NCI-H1694 (cell line): ENCODE measurements at regions not wholly inside any gene's neighbourhood (a gene's known extent, or its start where the extent isn't known, plus 50 kb on each side); places are given as distances from the start of the nearest gene placed in this dataset.
A peak's percentile ranks its signal among the peaks of the same experiment; 100 is the strongest.
"Not testable (repeated sequence)": the region's sequence is repeated elsewhere in the genome, so short reads cannot be mapped to it uniquely, and the experiment has no call there.

Experiments used
- DNase-seq: peaks from one replicate; lab custom pipeline; 2025; lab: John Stamatoyannopoulos, UW

DNA sequence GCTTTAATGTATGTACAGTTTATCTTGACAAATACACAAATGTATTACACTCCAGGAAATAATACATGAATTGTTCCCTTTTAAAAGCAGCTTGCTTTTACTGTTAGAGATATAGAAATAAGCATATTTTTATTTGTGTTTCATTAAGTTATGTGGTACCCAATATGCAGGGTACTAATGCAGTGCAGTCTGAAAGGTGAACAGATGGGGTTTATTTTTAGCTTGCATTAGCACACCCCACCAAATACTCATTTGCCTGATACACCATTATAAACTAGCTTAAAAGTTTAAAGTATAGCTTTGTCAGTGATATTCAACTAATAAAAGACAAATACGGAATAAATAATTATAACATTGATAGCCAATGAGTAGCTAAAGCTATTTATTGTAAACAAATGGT, 394.7 kb upstream of the ZNF804A start:
- peak; percentile 51 for DNase-seq

DNA sequence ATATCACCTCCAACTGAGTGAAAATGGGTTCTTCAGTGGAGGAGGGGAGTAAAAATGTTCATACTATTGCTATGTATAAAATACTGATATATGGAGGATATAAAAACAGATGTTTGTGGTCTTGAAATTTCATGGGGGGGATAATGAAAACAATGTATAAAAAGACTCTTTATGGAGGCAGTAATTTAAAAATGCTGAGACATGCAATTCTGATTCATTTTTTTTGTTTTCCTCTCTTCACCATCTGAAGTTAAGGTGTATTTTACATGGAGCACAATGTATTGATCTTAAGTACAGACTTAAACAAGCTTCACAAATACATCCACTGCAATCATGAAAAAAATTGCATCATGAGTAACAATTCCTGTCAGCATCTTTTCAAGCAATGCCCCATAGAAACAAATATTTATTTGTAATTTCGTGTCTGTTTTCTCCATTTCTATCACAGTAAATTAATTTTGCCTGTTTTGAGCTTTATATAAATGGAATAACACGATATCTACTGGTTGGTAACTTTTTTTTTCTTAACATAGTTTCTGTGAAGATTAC, 393.2 kb upstream of the ZNF804A start:
- no peak for DNase-seq

DNA sequence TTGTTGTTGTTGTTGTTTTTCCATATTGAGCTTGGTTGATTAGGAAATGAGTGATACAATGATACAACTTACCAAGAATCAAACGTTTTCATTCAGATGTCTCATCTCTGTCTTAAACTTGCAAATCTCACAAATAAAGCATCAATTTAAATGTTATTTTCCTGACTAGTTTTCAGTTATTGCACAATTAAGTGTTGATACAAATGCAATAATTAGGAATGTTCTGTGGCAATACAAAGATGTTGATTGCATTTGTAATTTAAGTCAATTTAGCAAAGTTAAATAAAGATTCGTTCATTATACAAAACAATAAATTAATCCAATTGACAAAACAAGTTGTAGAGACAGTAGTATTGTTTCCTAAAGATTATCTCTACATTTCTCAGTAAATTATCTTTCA, 392.3 kb upstream of the ZNF804A start:
- DNase-seq, result no peak

DNA sequence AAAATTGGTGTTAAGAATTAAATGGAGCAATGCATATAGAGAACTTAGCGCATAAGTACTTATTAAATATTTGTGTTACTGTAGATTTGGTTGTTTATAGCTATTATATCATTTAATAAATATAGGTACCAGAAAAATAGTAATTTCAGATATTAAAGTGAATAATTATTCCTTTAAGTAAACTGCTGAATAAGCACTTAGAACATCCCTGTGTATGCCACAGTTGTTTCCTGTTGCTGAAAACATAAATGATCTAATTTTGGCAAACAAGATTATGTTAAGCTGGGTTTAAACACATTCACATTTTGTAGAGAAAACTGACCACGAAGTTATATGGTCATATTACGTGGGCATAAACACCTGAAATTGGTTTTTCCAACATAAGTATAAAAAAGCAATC, 388.0 kb upstream of the ZNF804A start:
- DNase-seq, result no peak

DNA sequence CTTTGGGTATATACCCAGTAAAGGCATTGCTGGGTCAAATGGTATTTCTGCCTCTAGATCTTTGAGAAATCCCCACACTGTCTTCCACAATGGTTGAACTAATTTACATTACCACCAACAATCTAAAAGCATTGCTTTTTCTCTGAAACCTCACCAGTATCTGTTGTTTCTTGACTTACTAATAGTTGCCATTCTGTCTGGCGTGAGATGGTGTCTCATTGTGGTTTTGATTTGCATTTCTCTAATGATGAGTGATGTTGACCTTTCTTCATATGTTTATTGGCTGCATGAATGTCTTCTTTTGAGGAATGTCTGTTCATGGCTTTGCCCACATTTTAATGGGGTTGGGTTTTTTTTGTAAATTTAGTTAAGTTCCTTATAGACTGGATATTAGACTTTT, 382.6 kb upstream of the ZNF804A start:
- no peak for DNase-seq

DNA sequence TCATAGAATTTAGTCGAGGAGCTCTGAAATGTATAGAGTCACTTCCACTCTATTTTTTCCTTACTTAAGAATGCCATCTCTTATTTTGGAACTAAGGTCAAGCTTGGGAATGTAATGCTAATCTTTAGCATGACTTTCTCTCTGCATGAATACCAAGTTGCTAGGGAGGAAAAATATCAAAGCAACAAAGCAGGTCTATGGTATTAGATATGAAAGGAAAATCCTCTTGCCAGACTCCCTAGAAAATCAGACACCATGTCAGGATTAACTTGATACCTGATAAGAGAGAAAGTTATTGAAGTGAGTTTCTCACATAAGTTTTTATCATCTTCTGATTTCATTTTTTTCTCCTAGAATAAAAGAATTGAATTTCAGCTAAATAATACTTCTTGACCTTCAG, 341.7 kb upstream of the ZNF804A start:
- no peak for DNase-seq

DNA sequence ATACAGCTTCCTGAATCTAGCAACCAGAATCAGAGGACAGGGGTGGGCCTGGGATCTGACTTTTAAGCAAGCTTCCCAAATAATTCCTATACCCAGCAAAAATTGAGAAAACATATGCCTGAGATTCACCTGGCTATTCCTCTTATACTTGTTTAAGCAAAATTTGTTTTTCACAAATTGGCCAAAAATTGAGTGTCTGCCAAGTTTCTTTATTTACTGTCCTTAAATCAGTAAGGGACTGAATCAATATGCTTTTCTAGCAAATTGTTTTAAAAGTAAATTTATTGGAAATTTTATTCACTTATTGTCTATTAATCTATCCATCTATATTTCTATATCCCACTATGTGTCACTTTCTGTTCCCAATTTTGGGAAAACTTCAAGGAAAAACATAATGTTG, 337.0 kb upstream of the ZNF804A start:
- DNase-seq, result no peak

DNA sequence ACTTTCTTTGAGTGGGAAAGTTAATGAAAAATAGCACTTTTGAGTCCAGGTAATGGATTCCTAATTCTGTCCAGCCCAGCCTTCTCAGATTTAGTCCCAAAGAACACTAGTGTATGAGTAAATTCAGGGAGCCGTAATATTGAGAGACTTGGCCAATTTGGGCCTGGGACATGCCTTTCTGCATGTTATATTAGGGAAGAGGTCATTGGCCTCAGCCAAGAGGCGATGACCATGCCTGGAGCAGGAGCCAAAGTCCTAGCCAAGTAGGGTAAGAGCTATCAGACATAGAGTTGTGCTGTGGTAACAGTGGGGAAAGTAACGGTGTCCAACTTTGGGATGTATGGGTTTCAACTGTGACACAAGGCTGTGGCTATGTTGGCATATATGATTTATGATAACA, 336.5 kb upstream of the ZNF804A start:
- no peak for DNase-seq

DNA sequence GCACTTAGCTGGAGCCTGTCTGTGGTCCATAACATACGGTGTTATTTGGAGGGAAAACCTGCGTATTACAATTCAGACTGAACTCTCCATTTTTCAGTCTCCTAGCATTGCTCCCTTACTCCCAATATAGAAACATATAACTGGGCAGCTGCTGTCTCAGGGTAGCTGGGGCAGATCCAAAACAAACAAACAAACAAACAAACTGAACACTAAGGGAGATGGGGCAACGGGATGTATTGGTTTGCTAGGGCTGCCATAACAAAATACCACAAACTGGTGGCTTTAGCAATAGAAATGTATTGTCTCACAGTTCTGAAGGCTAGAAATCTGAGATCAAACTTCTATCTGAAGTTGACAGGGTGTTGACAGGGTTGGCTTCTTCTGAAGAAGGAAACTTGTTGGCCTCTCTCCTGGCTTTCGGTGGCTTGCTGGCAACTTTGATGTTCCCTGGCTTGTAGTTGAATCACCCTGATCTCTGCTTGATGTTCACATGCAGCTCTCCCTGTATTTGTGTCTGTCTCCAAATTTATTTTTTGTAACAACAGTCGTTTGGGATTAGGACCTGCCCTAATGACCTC, 329.3 kb upstream of the ZNF804A start:
- DNase-seq, result no peak

DNA sequence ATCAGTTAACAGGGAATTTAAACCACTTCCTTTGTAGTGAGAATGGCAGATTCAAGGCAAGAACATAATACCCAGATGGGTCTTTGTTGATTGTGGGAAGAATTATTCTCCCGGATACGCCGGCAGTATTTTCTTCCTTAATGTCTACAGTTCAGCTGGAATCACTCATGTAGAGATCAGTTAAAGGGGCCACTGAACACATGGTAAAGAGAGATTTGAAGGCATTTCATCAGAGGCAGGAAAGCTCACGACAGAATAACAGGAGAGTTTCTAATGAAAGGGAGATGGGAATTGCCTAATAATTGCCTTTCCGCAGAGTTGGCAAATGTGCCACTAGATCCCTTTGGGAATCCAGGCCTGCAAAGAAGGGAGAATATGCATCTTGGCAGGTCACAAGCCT, 327.7 kb upstream of the ZNF804A start:
- DNase-seq, result no peak

DNA sequence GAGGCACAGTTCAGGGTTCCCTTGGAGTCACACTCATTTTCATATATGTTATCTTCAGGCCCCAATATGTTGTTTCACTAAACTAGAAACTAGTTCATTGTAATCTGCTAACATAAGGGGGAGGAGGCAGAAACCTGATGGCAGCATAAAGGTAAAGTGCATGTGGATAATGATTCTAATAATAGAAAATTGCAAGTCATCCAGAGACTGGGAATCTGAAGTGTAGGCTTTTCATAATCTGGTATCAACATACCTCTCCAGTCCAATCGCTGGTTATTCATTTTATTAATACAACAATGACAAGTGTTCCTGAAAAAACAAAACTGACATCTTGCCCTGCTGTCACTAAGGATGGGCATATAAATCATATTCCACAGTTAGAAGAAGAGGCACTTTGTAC, 326.3 kb upstream of the ZNF804A start:
- DNase-seq, result no peak

DNA sequence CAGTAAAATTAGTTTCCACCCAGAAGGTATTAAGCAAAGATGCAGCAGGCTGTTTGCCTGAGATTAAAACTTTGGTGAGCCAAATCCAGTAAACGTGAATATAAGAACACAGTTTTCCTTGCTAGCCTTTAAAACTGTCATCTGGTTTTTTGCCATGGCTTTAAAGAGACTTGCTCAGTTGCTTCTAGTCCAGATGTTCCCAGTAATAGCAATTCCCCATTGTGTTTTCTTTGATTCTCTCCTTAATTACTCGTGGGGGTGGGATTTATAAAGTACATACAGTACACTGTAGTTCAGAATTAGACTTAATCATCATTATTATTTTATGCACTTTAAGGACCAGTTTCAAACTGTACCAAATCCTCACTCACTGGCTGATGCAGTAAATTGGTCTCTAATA, 303.5 kb upstream of the ZNF804A start:
- no peak for DNase-seq

DNA sequence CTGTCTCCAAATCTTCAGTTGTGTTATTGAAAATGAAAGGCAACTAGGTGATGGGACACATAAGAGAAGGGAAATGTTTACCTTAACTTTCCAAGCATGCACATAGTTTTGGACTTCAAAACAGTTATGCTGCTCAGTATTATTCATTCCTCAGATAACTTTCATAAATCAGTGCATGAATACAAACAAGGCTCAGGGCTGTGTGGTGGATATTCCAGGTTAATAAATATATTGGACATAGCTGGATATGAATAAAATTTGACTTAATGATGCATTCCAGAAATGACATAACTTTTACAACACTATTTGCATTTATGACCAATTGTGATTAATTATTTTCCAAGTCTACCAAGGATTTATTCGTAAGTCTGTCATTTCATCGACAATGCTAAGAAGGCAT, 301.2 kb upstream of the ZNF804A start:
- DNase-seq, result no peak

DNA sequence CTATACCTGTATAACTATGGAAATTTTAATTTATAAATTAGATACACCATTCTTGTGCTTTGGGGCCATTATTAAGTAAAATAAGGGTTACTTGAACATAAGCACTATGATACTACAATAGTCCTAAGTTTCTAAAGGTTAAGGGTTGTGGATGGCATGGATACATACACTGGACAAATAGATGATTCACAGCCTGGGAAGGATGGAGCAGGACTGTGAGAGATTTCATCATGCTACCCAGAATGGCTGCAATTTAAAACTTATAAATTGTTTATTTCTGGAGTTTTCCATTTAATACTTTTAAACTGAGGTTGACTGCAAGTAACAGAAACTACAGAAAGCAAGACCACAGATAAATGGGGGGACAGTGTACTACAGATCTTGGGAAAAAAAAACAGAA, 295.8 kb upstream of the ZNF804A start:
- DNase-seq, result no peak

DNA sequence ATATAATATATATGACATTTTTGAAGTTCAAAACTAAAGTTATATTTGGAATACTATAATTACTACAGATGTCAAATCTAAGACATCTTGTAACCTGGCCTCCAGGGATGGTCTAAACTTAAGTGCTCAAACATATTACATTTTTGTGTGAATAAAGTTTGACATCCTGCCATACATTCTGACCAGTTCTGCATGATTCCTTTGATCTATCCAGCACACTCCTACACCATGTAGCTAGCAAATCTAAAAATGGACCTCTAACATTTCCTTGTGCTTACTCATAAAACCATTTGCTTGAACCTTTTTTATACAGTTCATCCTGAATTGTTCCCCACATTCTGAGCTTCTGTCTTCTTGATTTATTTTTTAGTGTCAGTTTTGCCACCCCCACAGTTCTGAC, 294.3 kb upstream of the ZNF804A start:
- no peak for DNase-seq

DNA sequence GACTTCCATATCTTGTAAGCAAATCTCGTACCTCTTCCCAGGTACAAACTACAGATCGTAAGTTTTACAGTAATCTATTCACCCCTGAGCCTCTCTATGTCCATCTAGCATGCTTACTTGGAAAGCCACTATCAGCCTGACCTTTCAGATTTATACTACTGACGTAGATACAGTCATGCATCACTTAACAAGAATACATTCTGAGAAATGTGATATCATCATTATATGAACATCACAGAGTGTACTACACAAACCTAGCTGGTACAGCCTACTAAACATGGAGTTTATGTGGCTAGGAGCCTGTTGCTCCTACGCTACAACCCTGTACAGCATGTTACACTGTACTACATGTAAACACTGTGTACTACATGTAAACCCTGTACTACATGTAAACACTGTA, 293.2 kb upstream of the ZNF804A start:
- no peak for DNase-seq

DNA sequence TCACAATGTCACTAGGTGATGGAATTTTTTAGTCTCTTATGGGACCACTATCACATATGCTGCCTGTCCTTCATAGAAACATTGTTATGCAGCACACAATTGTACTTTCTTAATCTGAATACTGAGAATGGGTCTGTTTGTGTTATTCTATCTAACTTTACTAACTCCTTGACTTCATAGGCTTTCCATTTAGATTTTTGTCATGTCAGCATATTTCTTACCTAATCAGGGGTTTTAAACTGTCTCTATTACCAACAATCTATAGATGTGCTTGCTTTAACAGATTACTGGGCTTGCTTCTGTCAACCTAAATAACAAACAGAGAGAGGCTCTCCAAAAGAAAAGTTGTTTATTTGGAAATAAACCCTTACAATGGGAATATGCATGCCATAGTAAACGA, 289.6 kb upstream of the ZNF804A start:
- DNase-seq, result no peak

DNA sequence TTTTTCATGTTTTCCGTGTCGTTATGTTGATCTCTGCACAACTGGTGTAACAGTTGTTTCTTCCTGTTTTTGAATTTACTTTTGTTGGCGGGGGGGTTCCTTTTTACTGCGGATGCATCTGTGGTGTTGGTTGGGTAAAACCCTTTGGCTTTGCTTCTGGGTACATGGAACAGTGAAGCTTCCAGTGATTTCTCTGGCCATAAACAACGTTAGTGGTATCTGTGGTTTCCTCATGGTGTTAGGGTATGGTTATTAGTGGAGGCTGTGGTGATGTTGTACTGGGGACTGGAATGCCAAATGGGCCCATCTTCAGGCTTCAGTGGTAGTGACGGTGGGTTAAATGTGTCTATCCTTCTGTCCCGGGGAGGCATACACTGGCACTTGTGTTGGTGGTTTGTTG, 285.4 kb upstream of the ZNF804A start:
- no peak for DNase-seq

DNA sequence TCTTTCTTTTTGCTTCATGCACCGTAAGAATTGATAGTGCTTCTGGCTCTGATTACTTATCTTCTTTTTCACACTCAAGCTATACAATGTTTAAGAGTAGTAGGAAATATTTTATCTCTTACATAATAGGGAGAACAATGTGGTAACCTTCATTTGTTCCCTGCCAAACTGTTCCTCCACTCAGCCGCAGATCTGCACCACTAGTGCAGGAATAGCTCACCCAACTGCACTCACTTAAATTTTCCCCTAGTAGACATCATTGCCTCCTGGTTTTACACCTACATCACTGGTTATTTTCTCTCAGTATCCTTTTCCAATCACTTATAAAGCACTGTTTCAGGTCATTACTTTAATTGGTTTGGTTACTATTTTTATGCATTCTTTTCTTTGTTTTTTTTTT, 283.5 kb upstream of the ZNF804A start:
- DNase-seq, result no peak

DNA sequence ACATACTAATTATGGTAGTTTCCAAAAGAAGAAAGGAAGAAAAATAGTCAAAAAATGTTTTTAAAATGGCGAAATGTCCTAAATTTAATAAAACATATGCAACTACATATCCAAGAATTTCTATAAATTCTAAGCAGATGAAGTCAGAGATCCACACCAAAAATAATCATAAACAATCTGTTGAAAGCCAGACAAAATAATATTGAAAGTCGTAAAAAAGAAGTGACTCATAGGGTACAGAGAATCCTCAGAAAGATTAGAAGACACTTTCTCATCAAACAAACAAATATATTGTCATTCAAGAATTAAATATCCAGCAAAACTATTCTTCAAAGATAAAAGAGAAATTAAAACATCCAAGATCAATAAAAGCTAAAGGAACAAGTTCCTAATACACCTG, 281.4 kb upstream of the ZNF804A start:
- DNase-seq, result no peak

DNA sequence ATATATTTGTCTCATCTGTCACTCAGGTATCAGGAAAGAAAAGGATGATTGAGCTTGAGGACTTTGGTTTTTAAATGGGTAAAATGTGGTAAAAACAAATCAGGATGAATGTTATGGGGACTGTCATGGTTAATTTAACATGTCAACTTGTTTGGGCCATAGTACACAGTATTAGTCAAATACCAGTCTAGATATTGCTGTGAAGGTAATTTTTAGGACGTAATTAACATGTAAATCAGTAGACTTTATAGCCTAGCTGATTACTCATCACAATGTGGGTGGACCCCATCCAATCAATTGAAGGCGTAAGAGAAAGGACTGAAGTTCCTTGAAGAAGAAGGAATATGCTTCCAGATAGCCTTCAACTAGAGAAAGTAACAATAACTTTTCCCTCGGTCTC, 275.7 kb upstream of the ZNF804A start:
- no peak for DNase-seq

DNA sequence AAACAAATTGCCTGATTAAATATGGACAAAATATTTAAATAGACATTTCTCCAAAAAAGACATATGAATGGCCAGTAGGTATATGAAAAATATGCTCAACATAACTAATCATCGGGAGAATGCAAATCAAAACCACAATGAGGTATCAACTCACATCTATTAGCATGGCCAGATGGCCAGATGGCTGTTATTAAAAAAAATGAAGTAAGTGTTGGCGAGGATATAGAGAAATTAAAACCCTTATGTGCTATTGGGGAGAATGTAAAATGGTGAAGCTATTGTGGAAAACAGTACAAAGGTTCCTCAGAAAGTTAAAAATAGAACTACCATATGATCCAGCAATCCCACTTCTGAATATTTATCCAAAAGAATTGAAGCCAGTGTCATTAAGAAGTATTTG, 272.3 kb upstream of the ZNF804A start:
- DNase-seq, result peak; percentile 69

DNA sequence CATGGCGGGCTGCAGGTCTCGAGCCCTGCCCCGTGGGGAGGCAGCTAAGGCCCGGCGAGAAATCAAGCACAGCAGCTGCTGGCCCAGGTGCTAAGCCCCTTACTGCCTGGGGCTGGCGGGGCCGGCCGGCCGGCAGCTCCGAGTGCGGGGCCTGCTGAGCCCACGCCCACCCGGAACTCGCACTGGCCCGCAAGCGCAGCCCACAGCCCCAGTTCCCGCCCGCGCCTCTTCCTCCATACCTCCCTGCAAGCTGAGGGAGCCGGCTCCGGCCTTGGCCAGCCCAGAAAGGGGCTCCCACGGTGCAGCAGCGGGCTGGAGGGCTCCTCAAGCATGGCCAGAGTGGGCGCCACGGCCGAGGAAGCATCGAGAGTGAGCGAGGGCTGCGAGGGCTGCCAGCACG, 270.5 kb upstream of the ZNF804A start:
- DNase-seq, result not testable (repeated sequence)

DNA sequence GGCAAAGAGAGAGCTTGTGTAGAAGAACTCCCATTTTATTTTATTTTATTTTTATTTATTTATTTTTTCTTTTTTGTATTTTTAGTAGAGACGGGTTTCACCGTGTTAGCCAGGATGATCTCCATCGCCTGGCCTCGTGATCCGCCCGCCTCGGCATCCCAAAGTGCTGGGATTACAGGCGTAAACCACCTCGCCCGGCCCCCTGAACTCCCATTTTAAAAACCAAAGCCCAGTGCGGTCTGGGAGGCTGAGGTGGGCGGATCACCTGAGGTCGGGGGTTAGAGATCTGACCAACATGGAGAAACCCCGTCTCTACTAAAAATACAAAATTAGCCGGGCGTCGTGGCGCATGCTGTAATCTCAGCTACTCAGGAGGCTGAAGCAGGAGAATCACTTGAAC, 267.8 kb upstream of the ZNF804A start:
- DNase-seq, result not testable (repeated sequence)

DNA sequence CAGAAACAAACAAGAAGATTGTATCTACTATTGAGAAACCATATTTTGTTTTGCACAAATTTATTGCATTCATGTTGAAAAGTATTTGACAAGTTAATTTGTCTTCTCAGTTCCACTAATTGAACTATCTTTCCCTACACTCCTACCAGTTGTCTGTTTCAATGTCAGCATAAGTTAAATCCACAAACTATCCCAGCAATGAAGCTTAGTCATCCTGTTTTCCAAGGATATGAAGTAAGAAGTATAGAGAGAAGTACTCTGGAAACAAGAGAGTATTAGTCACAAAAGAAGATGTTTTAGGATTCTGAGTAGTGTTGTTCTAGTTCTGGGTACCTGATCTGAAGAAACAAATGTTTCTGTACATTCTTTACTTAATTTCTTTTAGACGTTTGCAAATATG, 261.6 kb upstream of the ZNF804A start:
- DNase-seq, result no peak
